Frontal cortex (tissue), 3 donors: ENCODE measurements at regions not wholly inside any gene's neighbourhood (a gene's known extent, or its start where the extent isn't known, plus 50 kb on each side); places are given as distances from the start of the nearest gene placed in this dataset.

Experiments
- DNase-seq, 2 donors: peaks; one replicate each; pipeline ENCODE4 v3.0.0; 2012; ENCODE audit warnings: low spot score in 2 of 2
- FAIRE-seq: peaks from 2 replicates; lab custom pipeline; 2012; peaks lifted over from hg19 to GRCh38; lab: Jason Lieb, UNC
- donor health status: control.
- donor health status: control.
- donor health status: control.

GRCh38 chr12:66901138-66901932 lies 222.5 kb upstream of the GRIP1 start:
- DNase-seq (no peak), FAIRE-seq (no peak)

DNA sequence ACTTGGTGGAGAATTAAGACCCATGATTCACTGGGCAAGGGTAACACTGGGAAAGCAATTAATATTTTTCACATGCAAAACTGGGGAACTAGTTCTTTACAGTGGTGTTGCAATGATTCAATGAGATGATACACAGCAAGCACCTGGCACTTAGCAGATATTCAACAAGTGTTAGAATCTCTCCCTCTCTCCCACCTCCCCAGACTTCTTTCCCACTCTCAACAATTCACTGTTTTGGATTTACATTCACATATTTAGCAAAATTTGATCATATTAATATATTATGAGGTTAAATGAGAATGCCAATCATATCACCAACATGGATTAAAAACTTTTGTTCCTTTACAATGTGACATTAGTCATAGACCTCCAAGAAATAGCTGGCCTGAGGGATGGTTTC lies 223.1 kb upstream of the GRIP1 start:
- DNase-seq (no peak), FAIRE-seq (no peak)

DNA sequence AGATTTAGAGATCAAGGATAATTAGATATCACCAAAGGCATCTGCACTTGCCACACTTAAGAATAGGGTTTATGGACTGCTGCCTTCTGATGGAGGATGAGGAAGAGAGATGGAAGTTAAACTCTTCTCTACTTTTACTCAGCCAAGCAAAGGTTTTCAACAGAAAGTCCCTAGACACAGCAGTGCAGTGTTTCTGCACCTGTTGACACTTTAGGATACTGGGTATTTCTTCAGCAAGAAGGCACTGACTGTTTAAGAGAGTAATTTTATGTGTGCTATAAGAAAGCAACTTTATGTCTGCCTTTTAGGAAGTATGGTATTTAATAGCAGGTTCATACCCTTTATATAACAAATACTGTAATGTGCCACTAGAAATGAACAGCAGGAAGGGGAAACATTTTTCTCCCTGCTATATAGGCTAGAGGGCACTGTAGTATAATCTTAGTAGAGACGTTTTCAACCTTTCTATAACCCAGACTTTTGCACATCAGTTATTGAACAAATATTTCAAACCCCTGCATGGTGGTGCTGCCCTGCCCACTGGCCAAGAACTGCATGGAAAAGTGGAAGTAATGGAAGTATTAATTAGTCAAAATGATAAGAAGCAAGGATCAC lies 225.0 kb upstream of the GRIP1 start:
- no peak for DNase-seq
- no peak for FAIRE-seq

- FAIRE-seq, result no peak
Observed at GRCh38 chr12:66905201-66905600, 226.3 kb upstream of the GRIP1 start.

GRCh38 chr12:66910366-66910974 lies 231.6 kb upstream of the GRIP1 start:
- no peak for FAIRE-seq

More at GRCh38 chr12:66905201-66905600, 226.3 kb upstream of the GRIP1 start:
- no peak for DNase-seq

GRCh38 chr12:66915306-66915904 lies 236.5 kb upstream of the GRIP1 start:
- DNase-seq (peak in 1 of 2 donors; percentile 15), FAIRE-seq (no peak)

More at GRCh38 chr12:66910366-66910974, 231.6 kb upstream of the GRIP1 start:
- DNase-seq, result no peak

- no peak for DNase-seq
- no peak for FAIRE-seq
Observed at GRCh38 chr12:66916189-66916588, 237.3 kb upstream of the GRIP1 start.

GRCh38 chr12:66919466-66919865 lies 240.6 kb upstream of the GRIP1 start:
- FAIRE-seq (no peak), DNase-seq (no peak)

DNA sequence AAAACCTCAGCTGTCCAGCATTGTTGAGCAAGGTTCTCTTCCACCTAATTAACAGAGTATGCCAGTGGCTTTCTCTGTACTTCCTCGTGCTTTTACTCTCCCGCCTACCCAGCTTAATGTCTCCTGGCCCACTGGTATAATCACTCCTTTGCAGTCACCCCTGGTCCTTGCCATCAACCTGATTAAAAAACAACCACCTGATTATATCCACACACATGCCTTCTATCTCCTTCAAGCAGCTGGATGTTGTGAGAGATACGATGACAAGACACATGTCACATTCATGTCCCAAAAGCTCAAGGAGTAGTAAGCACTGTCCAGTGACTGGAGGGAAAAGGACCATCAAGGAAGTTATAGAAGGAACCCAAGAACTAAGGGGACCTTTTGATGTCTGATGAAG lies 241.3 kb upstream of the GRIP1 start:
- DNase-seq (no peak), FAIRE-seq (no peak)

DNA sequence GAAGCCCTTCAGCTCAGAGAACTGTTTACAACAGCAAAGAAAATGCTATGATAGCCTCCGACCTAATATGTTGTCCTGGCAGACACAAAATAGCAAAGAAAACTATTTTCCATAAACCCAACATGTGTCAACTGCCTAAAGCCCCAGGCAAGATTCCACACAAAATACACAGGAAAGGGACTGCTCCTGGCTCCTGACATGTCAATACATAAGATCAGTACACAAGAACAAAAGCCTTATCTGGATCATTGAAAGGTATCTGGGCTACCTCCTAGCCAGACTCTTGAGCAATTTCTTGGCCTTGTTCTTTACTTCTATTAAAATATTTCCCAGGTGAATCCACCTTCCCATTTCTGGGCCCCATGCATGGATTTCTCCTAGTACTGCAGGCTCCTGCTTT lies 242.3 kb upstream of the GRIP1 start:
- FAIRE-seq (no peak), DNase-seq (no peak)

GRCh38 chr12:66925083-66925482 lies 246.2 kb upstream of the GRIP1 start:
- DNase-seq (no peak), FAIRE-seq (no peak)

DNA sequence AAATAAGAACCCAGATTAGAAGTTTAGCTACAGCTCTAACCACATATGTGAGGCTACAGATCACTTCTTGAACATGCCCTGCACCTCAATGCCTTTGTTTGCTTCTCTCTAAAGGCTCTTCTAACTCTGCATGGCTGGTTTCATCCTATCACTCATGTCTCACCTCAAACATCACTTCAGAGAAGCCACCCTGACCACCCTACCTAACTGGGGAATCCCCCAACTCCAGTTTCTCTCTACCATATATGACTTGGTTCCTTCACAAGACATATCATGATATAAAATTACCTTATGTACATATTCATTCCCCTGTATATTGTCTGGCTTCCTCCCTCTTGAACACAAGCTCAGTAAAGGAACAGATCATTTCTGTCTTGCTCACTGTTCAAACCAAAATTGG lies 250.2 kb upstream of the GRIP1 start:
- FAIRE-seq, result no peak

DNA sequence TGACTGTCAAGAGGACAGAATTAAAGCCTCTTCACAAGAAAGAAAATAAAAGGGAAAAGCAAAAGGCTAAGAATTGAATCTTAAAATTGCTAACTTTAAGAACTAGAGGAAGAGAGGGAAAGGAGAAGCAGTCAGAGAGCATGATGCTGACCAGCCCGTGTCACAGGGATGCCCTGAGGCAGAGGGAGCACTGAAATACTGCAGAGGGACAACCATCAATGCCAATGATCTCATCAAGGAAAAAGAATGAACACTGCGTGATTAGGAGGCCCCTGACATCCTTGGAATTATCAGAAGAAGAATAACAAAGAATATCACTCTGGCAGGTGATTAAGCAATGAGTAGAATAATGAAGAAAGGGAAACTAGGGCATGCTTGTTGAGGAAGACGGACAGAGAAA lies 252.2 kb upstream of the GRIP1 start:
- FAIRE-seq (no peak), DNase-seq (no peak)

More for the DNA sequence above, 250.2 kb upstream of the GRIP1 start:
- no peak for DNase-seq

DNA sequence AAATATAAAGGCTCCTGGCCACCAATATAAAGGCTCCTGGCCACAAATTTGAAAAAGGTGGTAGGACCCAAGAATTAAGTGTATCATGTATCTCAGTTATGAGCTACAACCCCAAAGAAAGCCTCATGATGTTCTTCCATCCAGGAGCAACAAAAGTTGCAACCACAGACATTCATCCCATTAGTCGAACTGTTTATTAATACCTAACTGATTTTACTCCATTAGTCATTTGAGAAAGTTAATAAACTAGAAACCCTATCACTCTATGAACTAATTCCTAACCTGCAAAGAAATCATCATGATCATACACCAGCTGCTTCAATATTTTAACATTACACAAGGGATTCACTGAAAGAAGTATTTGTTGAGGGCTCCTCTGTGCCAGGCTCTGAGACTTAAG lies 253.2 kb upstream of the GRIP1 start:
- FAIRE-seq, result no peak
- DNase-seq, result no peak

DNA sequence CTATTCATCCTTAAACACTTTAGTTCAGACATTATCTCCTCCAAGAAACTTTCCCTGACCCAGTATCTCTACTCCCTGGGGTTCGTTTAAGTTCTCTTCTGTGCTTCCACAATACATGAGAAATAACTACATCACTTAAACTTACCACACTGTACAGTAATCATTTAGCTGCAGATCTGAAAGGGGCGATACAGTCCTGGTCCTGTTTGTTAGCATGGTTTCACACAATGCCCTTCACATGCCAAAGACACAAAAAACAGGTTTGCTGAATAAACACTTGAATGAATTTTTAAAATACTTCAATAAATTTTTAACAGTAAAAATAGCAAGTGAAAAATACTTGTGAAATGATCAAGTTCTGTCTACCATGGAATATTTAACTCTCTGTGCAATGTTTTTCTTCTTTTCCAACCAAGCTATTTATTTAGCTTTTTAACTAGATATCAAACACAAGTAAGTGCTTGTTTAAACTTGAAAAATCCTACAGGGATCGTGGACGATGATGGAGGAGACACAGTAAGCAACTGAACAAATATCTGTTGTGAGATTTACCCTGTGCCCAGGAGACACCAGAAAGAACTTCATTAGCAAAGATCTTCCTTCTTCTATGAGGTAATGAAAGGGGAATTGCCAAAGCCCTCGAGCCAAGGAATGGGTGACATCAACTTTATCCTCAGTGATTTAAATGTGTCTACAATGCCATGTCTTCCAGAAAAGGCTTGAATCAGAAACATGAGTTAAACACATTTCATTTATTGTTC lies 255.6 kb upstream of the GRIP1 start:
- DNase-seq (no peak), FAIRE-seq (no peak)

DNA sequence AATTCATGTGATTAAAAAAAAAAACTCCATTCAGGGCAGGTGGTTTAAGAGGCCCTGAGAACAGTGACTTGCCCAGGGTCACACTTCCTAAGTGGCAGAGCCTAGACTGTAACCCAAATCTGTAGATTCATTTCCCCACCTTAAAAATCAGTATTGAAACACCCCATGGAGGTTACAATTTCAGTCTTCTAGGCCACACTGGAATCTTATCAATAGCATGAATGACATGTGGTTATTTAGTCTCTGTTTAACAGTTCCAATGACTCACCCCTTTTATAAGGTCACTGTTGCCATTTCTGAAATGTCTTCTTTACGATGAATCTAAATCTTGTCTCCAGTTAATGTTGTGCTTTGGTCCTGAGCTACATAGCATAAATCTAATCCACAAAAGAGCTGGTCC lies 262.3 kb upstream of the GRIP1 start:
- FAIRE-seq (no peak), DNase-seq (no peak)

DNA sequence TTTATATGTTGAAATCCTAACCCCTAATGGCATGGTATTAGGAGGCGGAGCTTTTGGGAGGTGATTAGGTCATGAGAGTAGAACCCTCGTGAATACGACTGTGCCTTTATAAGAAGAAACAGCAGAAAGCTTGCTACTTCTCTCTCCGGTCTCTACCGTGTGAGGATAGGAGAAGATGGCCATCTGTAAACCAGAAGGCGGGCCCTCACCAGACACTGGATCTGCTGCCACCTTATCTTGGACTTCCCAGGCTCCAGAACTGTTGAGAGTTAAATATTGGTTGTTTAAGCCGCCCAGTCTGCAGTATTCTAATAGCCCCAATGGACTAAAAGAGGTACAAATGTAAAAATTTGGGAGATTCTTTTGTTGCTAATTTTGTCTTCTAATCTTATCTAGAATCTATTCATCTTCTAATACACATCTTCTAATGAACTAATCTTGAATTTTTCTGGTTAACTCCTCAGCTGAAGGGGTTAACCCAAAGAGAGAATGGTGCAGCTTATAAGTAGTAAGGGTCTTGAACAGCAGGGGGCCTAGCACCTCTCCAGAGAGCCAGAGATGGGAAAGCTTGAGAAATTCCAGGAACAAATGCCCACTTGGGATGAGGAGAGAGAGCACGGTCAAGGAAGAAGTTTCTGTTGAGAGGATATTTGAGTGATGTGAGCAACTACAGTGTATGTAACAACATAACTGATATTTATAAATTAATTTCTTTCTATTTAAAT lies 264.0 kb upstream of the GRIP1 start:
- FAIRE-seq (no peak), DNase-seq (no peak)

- no peak for FAIRE-seq
- no peak for DNase-seq
Observed at GRCh38 chr12:66944365-66944764, 265.5 kb upstream of the GRIP1 start.

DNA sequence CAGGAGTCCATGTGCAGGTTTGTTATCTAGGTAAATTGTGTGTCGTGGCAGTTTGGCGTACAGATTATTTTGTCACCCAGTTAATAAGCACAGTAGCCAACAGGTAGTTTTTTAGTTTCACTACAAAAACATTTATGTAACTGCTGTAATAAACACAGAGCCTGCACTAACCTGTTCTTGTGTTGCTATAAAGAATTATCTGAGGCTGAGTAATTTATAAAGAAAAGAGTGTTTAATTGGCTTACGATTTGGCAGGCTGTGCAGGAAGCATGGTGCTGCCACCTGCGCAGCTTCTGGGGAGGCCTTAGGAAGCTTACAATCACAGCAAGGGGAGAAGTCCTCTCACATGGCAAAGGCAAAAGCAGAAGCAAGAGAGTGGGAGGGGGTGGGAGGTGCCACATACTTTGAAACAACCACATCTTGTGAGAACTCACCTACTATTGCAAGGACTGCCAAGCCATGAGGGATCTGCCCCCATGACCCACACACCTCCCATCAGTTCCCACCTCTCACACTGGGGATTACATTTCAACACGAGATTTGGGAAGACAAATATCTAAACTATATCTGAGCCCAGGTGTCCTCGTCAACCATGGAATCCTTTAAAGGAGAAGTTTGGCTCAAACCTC lies 266.4 kb upstream of the GRIP1 start:
- FAIRE-seq (no peak), DNase-seq (no peak)
